ENCODE measurements at regions not wholly inside any gene's neighbourhood (a gene's known extent, or its start where the extent isn't known, plus 50 kb on each side); places are given as distances from the start of the nearest gene placed in this dataset.

DNA sequence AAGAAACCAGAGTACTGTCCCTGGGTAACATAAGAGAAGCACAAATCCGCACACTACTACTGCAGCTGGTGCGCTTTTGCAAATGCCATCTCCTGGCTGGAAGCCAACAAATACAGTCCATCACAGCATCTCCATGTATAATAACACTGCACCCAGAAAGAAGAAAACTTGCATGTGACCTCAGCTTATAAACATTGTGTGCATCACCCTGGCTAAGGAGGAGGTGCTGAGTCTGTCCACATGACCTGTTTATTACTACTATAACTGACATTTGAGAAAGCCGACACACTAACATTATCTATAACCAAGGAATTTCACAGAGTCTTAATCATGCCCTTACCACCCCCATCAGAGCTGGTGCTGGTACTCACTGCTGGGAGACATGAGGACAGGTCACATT is 516.8 kb downstream of the CFAP47 start:
- H3K9me3 ChIP-seq (ENCODE audit: insufficient read depth, low read depth, low read length): no peaks in the 10 kb centered on the region; the same call in 1 of the 2 replicates
- H3K27me3 ChIP-seq (ENCODE audit: insufficient read depth, low read length): no peaks in the 10 kb centered on the region
- no peak overlapping the region for H3K9ac ChIP-seq (ENCODE audit: low read depth, low read length)
- no peak overlapping the region for H3K4me3 ChIP-seq (ENCODE audit: low read length)
- H3K36me3 ChIP-seq (ENCODE audit: insufficient read depth, low read depth, low read length): no peaks in the 10 kb centered on the region
- H3K4me1 ChIP-seq (ENCODE audit: insufficient read depth, low read length): no peaks in the 10 kb centered on the region
- no peak overlapping the region for H3K27ac ChIP-seq (ENCODE audit: low read length)

DNA sequence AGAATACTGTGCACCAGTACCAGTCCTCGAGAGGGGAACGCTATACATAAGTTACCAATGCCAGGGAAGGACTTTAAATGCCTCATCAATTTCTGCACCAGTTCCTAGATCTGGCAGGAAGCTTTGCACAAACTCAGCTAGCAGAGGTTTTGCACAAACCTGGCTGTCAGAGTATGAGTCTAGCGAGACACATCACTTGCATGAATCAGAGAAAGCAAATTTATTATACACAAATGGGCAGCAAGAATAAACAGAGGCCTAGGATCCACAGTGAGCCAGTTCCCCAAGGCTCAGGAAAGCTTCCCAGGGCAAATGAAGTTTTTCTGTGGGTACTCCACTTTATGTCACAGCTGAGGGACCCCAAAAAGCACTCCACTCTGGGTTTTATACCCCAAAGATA is 523.5 kb downstream of the CFAP47 start:
- H3K27me3 ChIP-seq (ENCODE audit: insufficient read depth, low read length): no peaks in the 10 kb centered on the region
- H3K4me3 ChIP-seq (ENCODE audit: low read length): no peak overlapping the region
- no peaks in the 10 kb centered on the region for H3K36me3 ChIP-seq (ENCODE audit: insufficient read depth, low read depth, low read length)
- no peak overlapping the region for H3K27ac ChIP-seq (ENCODE audit: low read length)
- no peak overlapping the region for H3K9ac ChIP-seq (ENCODE audit: low read depth, low read length)
- no peaks in the 10 kb centered on the region for H3K4me1 ChIP-seq (ENCODE audit: insufficient read depth, low read length)
- H3K9me3 ChIP-seq (ENCODE audit: insufficient read depth, low read depth, low read length): no peaks in the 10 kb centered on the region; the same call in 1 of the 2 replicates

DNA sequence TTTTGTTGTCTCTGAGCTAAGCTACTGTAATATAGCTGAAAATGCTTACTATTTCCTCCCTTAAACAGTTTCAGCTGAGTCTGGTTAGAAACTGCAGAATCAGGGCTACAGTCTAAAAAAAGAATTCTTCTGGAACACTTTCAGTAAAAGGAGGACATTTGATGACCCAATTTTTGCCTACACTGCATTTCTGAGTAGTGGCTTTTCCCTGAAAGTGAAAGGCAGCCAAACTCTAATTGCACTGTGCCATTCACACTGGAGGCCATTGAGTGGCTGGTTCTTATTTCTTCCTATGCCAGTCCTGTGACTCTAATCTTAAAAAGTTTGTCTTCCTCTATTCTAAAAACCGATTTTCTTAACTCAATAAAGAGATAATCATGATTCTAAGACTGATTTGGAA is 526.0 kb downstream of the CFAP47 start:
- H3K36me3 ChIP-seq (ENCODE audit: insufficient read depth, low read depth, low read length): no peaks in the 10 kb centered on the region
- H3K4me1 ChIP-seq (ENCODE audit: insufficient read depth, low read length): no peaks in the 10 kb centered on the region
- H3K27me3 ChIP-seq (ENCODE audit: insufficient read depth, low read length): no peaks in the 10 kb centered on the region
- H3K9me3 ChIP-seq (ENCODE audit: insufficient read depth, low read depth, low read length): no peaks in the 10 kb centered on the region
- no peak overlapping the region for H3K27ac ChIP-seq (ENCODE audit: low read length)
- no peak overlapping the region for H3K4me3 ChIP-seq (ENCODE audit: low read length)
- no peak overlapping the region for H3K9ac ChIP-seq (ENCODE audit: low read depth, low read length)

DNA sequence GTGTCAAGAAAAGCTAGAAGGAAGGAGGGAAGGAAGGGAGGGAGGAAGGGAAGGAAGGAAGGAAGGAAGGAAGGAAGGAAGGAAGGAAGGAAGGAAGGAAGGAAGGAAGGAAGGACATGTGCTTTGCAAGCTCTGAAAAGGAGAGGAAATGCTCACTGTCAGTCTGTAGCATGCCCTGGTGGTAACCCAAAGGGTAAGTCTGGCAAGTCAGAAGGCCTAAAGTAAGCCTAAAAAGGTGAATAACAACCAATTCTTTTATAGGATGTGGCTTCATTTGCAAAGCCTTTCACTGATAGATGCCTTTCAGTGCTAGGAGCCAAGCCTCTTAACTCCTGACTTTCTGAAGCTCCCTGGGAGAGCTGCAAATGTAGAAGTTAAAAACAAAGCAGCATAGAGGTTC is 542.6 kb downstream of the CFAP47 start:
- no peak overlapping the region for H3K27ac ChIP-seq (ENCODE audit: low read length)
- no peak overlapping the region for H3K9ac ChIP-seq (ENCODE audit: low read depth, low read length)
- peaks cover 3% of the 10 kb centered on the region; the same call in 1 of the 2 replicates for H3K4me1 ChIP-seq (ENCODE audit: insufficient read depth, low read length)
- no peaks in the 10 kb centered on the region for H3K9me3 ChIP-seq (ENCODE audit: insufficient read depth, low read depth, low read length)
- no peaks in the 10 kb centered on the region for H3K36me3 ChIP-seq (ENCODE audit: insufficient read depth, low read depth, low read length)
- no peak overlapping the region for H3K4me3 ChIP-seq (ENCODE audit: low read length)
- no peaks in the 10 kb centered on the region for H3K27me3 ChIP-seq (ENCODE audit: insufficient read depth, low read length)

DNA sequence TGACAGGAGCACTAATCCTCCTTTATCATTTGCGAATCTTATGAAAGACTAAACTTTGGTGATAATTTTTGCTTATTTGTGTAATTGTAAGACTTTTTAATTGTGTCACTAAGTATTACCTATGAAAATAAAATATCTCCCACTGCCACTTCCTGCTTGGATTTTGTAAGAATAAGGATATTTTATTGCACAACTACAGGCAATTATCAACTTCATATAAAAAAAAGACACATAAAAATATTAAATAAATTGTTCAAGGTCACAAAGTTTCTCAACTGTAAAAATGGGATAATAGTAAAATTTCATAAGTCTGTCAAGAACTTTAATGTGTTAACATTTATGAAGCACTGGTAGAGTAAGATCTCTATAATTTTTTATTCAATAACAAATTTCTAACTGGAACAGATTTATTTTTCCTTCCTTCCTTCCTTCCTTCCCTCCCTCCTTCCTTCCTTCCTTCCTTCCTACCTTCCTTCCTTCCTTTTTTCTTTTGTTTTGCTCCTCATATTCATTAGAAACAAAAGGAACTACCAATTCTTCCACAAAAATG is 527.6 kb upstream of the FAM47C start:
- no peaks in the 10 kb centered on the region for H3K9me3 ChIP-seq (ENCODE audit: insufficient read depth, low read depth, low read length)
- H3K9ac ChIP-seq (ENCODE audit: low read depth, low read length): no peak overlapping the region
- H3K36me3 ChIP-seq (ENCODE audit: insufficient read depth, low read depth, low read length): no peaks in the 10 kb centered on the region
- no peaks in the 10 kb centered on the region for H3K27me3 ChIP-seq (ENCODE audit: insufficient read depth, low read length)
- no peak overlapping the region for H3K27ac ChIP-seq (ENCODE audit: low read length)
- no peak overlapping the region for H3K4me3 ChIP-seq (ENCODE audit: low read length)
- no peaks in the 10 kb centered on the region for H3K4me1 ChIP-seq (ENCODE audit: insufficient read depth, low read length)

DNA sequence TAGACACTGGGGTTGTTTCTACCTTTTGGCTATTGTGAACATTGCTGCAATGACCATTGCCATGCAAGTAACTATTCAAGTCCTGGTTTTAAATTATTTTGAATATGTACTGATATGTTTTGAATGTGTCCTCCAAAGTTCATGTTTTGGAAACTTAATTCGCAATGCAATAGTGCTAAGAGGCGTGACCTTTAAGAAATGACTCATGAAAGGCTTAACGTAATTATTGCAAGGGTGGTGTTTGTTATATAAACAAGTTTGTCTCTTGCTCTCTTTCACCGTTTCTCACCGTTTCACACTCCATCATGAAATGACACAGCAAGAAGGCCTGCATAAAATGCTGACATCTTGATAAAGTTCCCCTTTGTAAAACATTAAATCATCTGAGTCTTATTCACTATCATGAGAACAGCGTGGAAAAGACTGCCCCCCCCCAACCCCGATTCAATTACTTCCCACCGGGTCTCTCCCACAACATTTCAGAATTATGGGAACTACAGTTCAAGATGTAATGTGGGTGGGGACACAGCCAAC is 506.9 kb upstream of the FAM47C start:
- Histone ChIP-seq H3K4me1 (ENCODE audit: insufficient read depth, low read length) (no peaks in the 10 kb centered on the region), H3K36me3 (ENCODE audit: insufficient read depth, low read depth, low read length) (no peaks in the 10 kb centered on the region), H3K27me3 (ENCODE audit: insufficient read depth, low read length) (no peaks in the 10 kb centered on the region), H3K4me3 (ENCODE audit: low read length) (no peak overlapping the region), H3K27ac (ENCODE audit: low read length) (no peak overlapping the region), H3K9ac (ENCODE audit: low read depth, low read length) (no peak overlapping the region), H3K9me3 (ENCODE audit: insufficient read depth, low read depth, low read length) (peaks cover 6% of the 10 kb centered on the region; the same call in 1 of the 2 replicates)

DNA sequence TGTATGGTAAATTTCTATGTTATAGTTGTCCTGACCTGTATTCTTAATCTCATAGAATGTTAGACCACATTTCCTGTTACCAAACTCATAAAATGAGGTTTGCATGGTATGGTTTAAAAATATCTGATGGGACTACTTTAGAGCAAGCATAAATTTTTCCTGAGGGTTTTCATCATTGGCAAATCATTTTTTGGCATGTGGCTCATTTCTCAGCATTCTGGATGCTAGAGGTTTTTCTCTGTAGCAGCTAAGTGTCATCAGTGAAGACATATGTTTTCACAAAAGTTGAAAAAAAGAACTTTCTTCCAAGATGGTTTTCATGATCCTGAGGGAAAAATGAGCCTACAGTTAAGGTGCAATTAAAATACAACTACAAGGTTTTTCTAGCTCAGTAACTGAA is 503.5 kb upstream of the FAM47C start:
- no peaks in the 10 kb centered on the region for H3K4me1 ChIP-seq (ENCODE audit: insufficient read depth, low read length)
- no peak overlapping the region for H3K4me3 ChIP-seq (ENCODE audit: low read length)
- H3K27ac ChIP-seq (ENCODE audit: low read length): no peak overlapping the region
- H3K9me3 ChIP-seq (ENCODE audit: insufficient read depth, low read depth, low read length): peaks cover 20% of the 10 kb centered on the region; the same call in 1 of the 2 replicates
- no peak overlapping the region for H3K9ac ChIP-seq (ENCODE audit: low read depth, low read length)
- H3K27me3 ChIP-seq (ENCODE audit: insufficient read depth, low read length): no peaks in the 10 kb centered on the region
- H3K36me3 ChIP-seq (ENCODE audit: insufficient read depth, low read depth, low read length): no peaks in the 10 kb centered on the region

DNA sequence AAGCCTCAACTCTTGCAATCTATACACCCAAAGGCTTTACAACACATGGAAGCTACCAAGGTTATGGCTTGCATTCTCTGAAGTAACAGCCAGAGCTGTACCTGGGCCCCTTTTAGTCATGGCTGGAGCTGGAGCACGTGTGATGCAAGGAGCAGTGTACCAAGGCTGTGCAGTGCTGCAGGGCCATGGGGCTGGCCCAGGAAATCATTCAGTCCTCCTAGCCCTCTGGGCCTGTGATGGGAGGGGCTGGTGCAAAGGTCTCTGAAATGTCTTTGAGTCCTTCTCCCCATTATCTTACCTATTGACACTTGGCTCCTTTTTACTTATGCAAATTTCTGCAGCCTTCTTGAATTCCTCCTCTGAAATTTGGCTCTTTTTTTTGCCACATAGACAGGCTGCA is 500.1 kb upstream of the FAM47C start:
- H3K27ac ChIP-seq (ENCODE audit: low read length): no peak overlapping the region
- no peak overlapping the region for H3K4me3 ChIP-seq (ENCODE audit: low read length)
- H3K4me1 ChIP-seq (ENCODE audit: insufficient read depth, low read length): no peaks in the 10 kb centered on the region
- H3K9ac ChIP-seq (ENCODE audit: low read depth, low read length): no peak overlapping the region
- H3K9me3 ChIP-seq (ENCODE audit: insufficient read depth, low read depth, low read length): peaks cover 14% of the 10 kb centered on the region; the same call in 1 of the 2 replicates
- H3K36me3 ChIP-seq (ENCODE audit: insufficient read depth, low read depth, low read length): no peaks in the 10 kb centered on the region
- no peaks in the 10 kb centered on the region for H3K27me3 ChIP-seq (ENCODE audit: insufficient read depth, low read length)

DNA sequence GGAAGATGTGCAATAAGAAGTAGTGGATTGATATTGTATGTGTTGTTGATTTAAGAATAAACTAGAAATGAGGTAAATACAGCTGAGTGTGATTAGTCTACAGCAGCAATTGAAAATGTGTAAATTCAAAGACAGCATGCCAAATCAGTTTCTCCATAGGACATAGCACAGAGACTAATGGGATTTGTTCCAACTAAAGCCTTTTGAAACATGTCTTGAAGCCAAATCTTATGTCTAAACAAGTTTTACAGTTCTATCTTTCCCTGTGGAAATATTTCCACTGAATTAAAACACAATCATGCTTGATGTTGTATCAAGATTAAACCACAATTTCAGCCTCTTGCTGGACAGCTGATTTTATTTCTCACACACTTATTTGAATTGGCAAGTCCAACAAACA is 497.4 kb upstream of the FAM47C start:
- H3K36me3 ChIP-seq (ENCODE audit: insufficient read depth, low read depth, low read length): no peaks in the 10 kb centered on the region
- H3K4me1 ChIP-seq (ENCODE audit: insufficient read depth, low read length): no peaks in the 10 kb centered on the region
- no peak overlapping the region for H3K9ac ChIP-seq (ENCODE audit: low read depth, low read length)
- no peaks in the 10 kb centered on the region for H3K27me3 ChIP-seq (ENCODE audit: insufficient read depth, low read length)
- peaks cover 14% of the 10 kb centered on the region; the same call in 1 of the 2 replicates for H3K9me3 ChIP-seq (ENCODE audit: insufficient read depth, low read depth, low read length)
- H3K4me3 ChIP-seq (ENCODE audit: low read length): no peak overlapping the region
- no peak overlapping the region for H3K27ac ChIP-seq (ENCODE audit: low read length)

DNA sequence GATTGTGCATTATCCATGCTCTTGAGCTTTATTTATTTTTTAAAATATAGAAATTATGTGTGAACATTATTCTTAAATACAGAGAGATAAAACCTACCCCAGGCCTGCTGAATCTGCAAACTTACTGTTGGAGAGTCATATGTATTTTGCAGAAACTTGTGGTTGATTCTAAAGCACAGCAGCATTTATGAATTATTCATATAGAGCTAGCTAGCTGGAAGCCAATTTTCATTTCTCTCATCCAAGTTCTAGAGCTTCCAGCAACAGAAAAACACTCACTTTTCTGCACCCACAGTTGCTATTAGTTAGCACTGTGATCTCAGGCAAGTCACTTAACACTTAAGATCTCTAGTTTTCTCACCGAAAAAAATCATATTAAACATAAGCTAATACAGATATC is 479.5 kb upstream of the FAM47C start:
- Histone ChIP-seq H3K27ac (ENCODE audit: low read length) (no peak overlapping the region), H3K27me3 (ENCODE audit: insufficient read depth, low read length) (no peaks in the 10 kb centered on the region), H3K36me3 (ENCODE audit: insufficient read depth, low read depth, low read length) (no peaks in the 10 kb centered on the region), H3K9ac (ENCODE audit: low read depth, low read length) (no peak overlapping the region), H3K9me3 (ENCODE audit: insufficient read depth, low read depth, low read length) (no peaks in the 10 kb centered on the region), H3K4me3 (ENCODE audit: low read length) (no peak overlapping the region), H3K4me1 (ENCODE audit: insufficient read depth, low read length) (no peaks in the 10 kb centered on the region)

DNA sequence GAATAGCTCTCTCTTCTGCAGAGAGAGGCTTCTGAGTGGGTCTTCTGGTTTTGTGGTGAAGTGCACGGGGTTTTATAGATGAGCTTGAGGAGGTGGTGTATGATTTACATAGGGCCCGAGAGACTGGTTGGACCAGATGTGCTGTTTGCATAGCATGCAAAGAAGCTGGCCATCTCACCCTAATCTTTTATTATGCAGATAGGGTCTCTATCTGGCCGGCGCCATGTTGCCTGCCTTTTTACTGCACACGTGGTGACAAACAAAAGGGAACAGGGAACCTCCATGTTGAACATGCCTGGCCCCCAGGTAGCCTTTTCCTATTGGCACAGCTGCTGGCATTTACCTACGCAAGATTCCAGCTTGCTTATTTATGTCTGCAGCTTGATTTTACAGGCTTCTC is 473.3 kb upstream of the FAM47C start:
- H3K4me3 ChIP-seq (ENCODE audit: low read length): no peak overlapping the region
- H3K27ac ChIP-seq (ENCODE audit: low read length): no peak overlapping the region
- H3K36me3 ChIP-seq (ENCODE audit: insufficient read depth, low read depth, low read length): no peaks in the 10 kb centered on the region
- no peak overlapping the region for H3K9ac ChIP-seq (ENCODE audit: low read depth, low read length)
- no peaks in the 10 kb centered on the region for H3K9me3 ChIP-seq (ENCODE audit: insufficient read depth, low read depth, low read length)
- H3K27me3 ChIP-seq (ENCODE audit: insufficient read depth, low read length): no peaks in the 10 kb centered on the region
- H3K4me1 ChIP-seq (ENCODE audit: insufficient read depth, low read length): no peaks in the 10 kb centered on the region; the same call in 1 of the 2 replicates

DNA sequence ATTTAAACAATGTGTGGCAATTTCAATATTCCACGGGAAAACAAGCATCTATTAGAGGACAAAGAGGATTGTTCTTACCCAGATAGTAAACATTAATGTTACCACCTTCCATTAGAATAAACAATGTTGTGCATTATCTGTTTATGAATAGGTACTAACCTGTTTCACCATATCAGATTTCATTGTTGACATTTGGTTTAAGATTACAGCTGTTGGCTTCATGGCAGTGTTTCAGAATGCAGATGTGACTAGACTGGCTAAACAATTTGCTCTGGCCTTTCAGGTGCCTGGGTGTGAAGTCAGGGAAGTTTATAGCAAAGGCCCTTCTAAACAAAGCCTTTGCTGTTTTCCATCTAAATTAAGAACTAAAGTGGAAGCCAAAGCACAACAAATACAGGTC is 464.7 kb upstream of the FAM47C start:
- no peaks in the 10 kb centered on the region for H3K4me1 ChIP-seq (ENCODE audit: insufficient read depth, low read length)
- no peaks in the 10 kb centered on the region for H3K9me3 ChIP-seq (ENCODE audit: insufficient read depth, low read depth, low read length)
- H3K9ac ChIP-seq (ENCODE audit: low read depth, low read length): no peak overlapping the region
- H3K27ac ChIP-seq (ENCODE audit: low read length): no peak overlapping the region
- H3K4me3 ChIP-seq (ENCODE audit: low read length): no peak overlapping the region
- H3K36me3 ChIP-seq (ENCODE audit: insufficient read depth, low read depth, low read length): no peaks in the 10 kb centered on the region
- H3K27me3 ChIP-seq (ENCODE audit: insufficient read depth, low read length): no peaks in the 10 kb centered on the region

Measured in iPS-20b (cell line).